Esophagus squamous epithelium (tissue), 5 donors: ENCODE measurements at regions not wholly inside any gene's neighbourhood (a gene's known extent, or its start where the extent isn't known, plus 50 kb on each side); places are given as distances from the start of the nearest gene placed in this dataset.

ENCODE experiments used
- DNase-seq: peaks from one replicate; lab custom pipeline; 2025; lab: John Stamatoyannopoulos, UW
- H3K27ac ChIP-seq, 4 donors: fragments of 200-600 bp; sonication (generic); one replicate each; pipeline ENCODE4 v1.5.1; 2016 to 2019; ENCODE audit warnings: mild to moderate bottlenecking in 1 of 4
- H3K27me3 ChIP-seq, 4 donors: fragments of 200-600 bp; sonication (generic); 1 replicate in 3 of 4; 2 replicates in 1 of 4; pipeline versions ENCODE4 v1.5.1 to v1.6.0; 2017 to 2021; ENCODE audit warnings: antibody characterized with exemption in 1 of 4
- H3K36me3 ChIP-seq, 3 donors: fragments of 200-600 bp; sonication (generic); one replicate each; pipeline ENCODE4 v1.5.1; 2016 to 2019
- H3K4me1 ChIP-seq, 3 donors: fragments of 200-600 bp; sonication (generic); one replicate each; pipeline ENCODE4 v1.5.1; 2017 to 2019
- H3K4me3 ChIP-seq, 4 donors: fragments of 200-600 bp; sonication (generic); 1 replicate in 3 of 4; 2 replicates in 1 of 4; pipeline ENCODE4 v1.5.1; 2016 to 2019; ENCODE audit warnings: mild to moderate bottlenecking in 2 of 4, moderate library complexity in 1 of 4
- H3K9me3 ChIP-seq, 3 donors: fragments of 200-600 bp; sonication (generic); one replicate each; pipeline ENCODE4 v1.5.1; 2016 to 2019
- POLR2A ChIP-seq, 4 donors: fragments of 450-650 bp; IDR thresholded peaks; one replicate each; pipeline ENCODE4 v1.6.1; 2017; ENCODE audit warnings: antibody characterized with exemption in 4 of 4, mild to moderate bottlenecking in 4 of 4, moderate library complexity in 3 of 4
- WGBS, 2 donors: methylation state at CpG; one replicate each; pipeline ENCODE4 v1.1.5; 2018; 5-methylcytosine and 5-hydroxymethylcytosine counted together
- intact Hi-C: fragments of 100-400 bp; cut with DNase I; formaldehyde crosslinking; loops from one replicate; pipeline ENCODE4 v1.15.0; 2022
- TF ChIP-seq, protein P1 (sequence below), 6 experiments: fragments of 450-650 bp in 4 of 6; fragments of 200-600 bp in 2 of 6; sonication (generic) in 2 of 6; IDR thresholded peaks; one replicate each; pipeline ENCODE4 v1.5.1; 2016 to 2019; ENCODE audit warnings: antibody characterized with exemption in 6 of 6, mild to moderate bottlenecking in 4 of 6, moderate library complexity in 4 of 6
- donor health status: DM: yes; HTN: yes; CAD: no.

DNA sequence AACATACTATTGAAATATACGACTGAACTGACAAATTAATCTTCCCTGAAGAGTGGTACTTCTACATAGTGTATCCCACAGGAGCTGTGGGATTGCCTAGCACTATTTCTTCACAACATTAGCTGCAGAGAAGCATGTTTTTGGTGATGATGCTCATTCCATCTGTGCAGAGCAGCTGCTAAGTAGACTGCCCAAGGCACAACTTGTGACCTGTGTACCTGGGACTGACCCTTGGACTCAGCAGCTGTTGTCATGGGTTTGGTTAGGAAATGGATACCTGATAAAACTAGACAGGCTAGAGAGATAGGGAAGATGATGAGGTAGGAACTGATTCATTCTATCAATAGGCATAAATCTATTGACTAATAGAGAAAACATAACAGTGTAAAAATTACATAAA, 1204.0 kb downstream of the DSC3 start:
- no peaks in the 10 kb centered on the region for H3K36me3 ChIP-seq
- H3K4me3 ChIP-seq = no peak overlapping the region
- H3K27me3 ChIP-seq = no peaks in the 10 kb centered on the region
- H3K27ac ChIP-seq = no peak overlapping the region
- intact Hi-C loops = no loop called here
- WGBS, 2 donors = 42 to 80% methylated on average over 1 of the region's 1 CpG
- no peaks in the 10 kb centered on the region for H3K9me3 ChIP-seq
- no peaks in the 10 kb centered on the region for H3K4me1 ChIP-seq
- DNase-seq = no peak
- TF ChIP-seq, protein P1, sequence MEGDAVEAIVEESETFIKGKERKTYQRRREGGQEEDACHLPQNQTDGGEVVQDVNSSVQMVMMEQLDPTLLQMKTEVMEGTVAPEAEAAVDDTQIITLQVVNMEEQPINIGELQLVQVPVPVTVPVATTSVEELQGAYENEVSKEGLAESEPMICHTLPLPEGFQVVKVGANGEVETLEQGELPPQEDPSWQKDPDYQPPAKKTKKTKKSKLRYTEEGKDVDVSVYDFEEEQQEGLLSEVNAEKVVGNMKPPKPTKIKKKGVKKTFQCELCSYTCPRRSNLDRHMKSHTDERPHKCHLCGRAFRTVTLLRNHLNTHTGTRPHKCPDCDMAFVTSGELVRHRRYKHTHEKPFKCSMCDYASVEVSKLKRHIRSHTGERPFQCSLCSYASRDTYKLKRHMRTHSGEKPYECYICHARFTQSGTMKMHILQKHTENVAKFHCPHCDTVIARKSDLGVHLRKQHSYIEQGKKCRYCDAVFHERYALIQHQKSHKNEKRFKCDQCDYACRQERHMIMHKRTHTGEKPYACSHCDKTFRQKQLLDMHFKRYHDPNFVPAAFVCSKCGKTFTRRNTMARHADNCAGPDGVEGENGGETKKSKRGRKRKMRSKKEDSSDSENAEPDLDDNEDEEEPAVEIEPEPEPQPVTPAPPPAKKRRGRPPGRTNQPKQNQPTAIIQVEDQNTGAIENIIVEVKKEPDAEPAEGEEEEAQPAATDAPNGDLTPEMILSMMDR (IDR thresholded peaks at IDR 0.05) = no peak
- TF ChIP-seq POLR2A (IDR thresholded peaks at IDR 0.05) = no peak

DNA sequence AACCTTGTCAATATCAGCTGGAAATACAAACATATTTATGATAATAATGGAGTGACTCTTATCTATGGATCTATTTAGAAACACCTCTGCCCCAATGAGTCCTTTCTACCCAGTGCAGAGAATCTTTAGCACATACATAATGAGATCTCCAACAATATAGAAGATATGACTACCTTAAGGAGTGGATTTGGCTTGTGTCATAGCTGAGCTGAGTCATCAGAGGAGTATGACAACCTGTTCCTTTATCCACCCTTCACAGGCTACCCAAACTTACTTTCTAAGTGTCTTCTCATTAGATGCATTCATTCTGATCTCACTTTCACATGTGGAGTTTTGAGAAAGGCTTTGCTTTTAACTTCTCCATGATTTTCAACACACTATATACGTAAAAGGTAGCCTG, 1218.9 kb downstream of the DSC3 start:
- H3K4me1 ChIP-seq = no peaks in the 10 kb centered on the region
- no peaks in the 10 kb centered on the region for H3K36me3 ChIP-seq
- WGBS, 2 donors = 78 to 94% methylated on average over 1 of the region's 1 CpG
- intact Hi-C loops = no loop called here
- H3K9me3 ChIP-seq = no peaks in the 10 kb centered on the region
- H3K27me3 ChIP-seq = no peaks in the 10 kb centered on the region
- no peak for DNase-seq
- no peak for TF ChIP-seq POLR2A (IDR thresholded peaks at IDR 0.05)
- TF ChIP-seq, protein P1 (IDR thresholded peaks at IDR 0.05) = no peak
- no peak overlapping the region for H3K4me3 ChIP-seq
- H3K27ac ChIP-seq = no peak overlapping the region

DNA sequence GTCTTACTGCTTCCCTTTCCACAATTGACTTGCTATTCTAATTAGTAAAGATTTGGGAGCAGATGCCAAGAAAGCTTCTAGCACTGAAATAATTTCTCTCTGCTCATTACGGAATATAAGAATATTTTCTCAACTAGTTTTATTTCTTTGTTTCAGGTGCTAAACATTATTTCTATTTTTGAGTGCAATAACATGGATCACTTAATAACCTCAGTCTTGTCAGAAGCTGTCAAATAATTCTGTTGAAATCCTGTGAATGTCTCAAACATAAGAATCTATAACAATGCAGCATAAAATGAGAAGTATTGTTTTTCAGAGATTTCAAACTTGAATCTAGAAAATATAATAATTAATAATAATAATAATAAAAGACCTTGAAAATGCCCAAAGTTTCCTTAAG, 1221.0 kb downstream of the DSC3 start:
- intact Hi-C loops = no loop called here
- H3K27me3 ChIP-seq = no peaks in the 10 kb centered on the region
- H3K9me3 ChIP-seq = no peaks in the 10 kb centered on the region
- H3K4me3 ChIP-seq = no peak overlapping the region
- no peaks in the 10 kb centered on the region for H3K36me3 ChIP-seq
- no peak overlapping the region for H3K27ac ChIP-seq
- TF ChIP-seq, protein P1 (IDR thresholded peaks at IDR 0.05) = no peak
- TF ChIP-seq POLR2A (IDR thresholded peaks at IDR 0.05) = no peak
- WGBS, 2 donors = 59 to 77% methylated on average over 1 of the region's 1 CpG
- no peak for DNase-seq
- no peaks in the 10 kb centered on the region for H3K4me1 ChIP-seq

DNA sequence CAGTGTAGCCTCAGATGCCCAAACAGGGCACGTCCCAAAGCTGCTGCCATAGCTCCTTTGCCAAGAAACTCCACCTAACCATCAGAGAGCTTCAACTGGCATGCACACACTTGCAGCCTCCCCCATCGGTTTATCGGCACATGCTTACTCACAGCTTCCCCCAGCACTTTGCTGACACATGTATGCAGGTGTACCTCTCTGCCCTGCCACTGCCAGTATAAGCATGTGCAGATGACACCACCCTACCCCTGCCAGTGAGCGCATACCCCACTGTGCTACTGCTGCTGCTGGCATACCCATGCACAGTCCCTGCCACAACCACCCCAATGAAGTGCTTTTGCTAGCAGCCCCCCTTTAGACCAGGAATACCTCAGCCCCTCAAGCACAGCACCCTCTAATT, 1231.0 kb downstream of the DSC3 start:
- DNase-seq = no peak
- Histone ChIP-seq H3K4me3 (no peak overlapping the region), H3K27ac (no peak overlapping the region), H3K9me3 (no peaks in the 10 kb centered on the region), H3K4me1 (no peaks in the 10 kb centered on the region), H3K27me3 (no peaks in the 10 kb centered on the region), H3K36me3 (no peaks in the 10 kb centered on the region)
- intact Hi-C loops = no loop called here
- TF ChIP-seq, protein P1 (IDR thresholded peaks at IDR 0.05) = no peak
- TF ChIP-seq POLR2A (IDR thresholded peaks at IDR 0.05) = no peak
- WGBS, 2 donors = 68 to 91% methylated on average over 3 to 4 of the region's 4 CpGs

DNA sequence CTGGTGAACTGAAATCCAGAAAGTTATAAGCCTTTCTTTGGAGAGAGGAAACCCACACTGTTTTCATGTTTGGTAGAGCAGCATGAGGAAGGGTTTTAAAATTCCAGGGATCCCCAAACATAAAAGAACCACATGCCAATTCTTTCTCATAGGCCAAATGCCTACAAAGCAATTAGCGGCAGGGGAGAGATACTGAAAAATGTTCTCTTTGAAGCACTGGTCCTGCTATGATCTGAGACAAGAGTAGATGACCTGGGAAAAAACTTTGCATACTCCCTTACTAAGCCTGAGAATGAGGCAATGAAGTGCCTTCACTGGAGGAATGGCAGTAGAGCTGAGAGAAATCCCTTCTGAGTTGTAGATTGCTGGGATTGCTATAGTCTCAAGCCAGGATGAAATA, 1261.7 kb downstream of the DSC3 start:
- H3K4me3 ChIP-seq = no peak overlapping the region
- intact Hi-C loops = no loop called here
- H3K27ac ChIP-seq = no peak overlapping the region
- DNase-seq = no peak
- no peaks in the 10 kb centered on the region for H3K9me3 ChIP-seq
- H3K36me3 ChIP-seq = no peaks in the 10 kb centered on the region
- no peak for TF ChIP-seq POLR2A (IDR thresholded peaks at IDR 0.05)
- TF ChIP-seq, protein P1 (IDR thresholded peaks at IDR 0.05) = no peak
- 50 to 75% methylated on average over 1 of the region's 1 CpG for WGBS, 2 donors
- no peaks in the 10 kb centered on the region for H3K27me3 ChIP-seq
- H3K4me1 ChIP-seq = no peaks in the 10 kb centered on the region
